GM12878 (cell line): ENCODE measurements at regions not wholly inside any gene's neighbourhood (a gene's known extent, or its start where the extent isn't known, plus 50 kb on each side); places are given as distances from the start of the nearest gene placed in this dataset.

Source experiments
- ATAC-seq: fragments of 200-7000 bp; cut with Tn5 transposase; 3 replicates; pipeline ENCODE4 v1.9.1; 2020; ENCODE audit warnings: mild to moderate bottlenecking, moderate library complexity
- BruUV-seq: library from RNA; stranded (reverse); fragments of 400-500 nt; replicated peaks from 2 replicates; lab custom pipeline; 2021; lab: Mats Ljungman, UMichigan
- CTCF ChIA-PET: fragments of 300-600 bp; sonication (Branson Sonifier 250); formaldehyde crosslinking; extraction: SDS; loops from one replicate; lab custom pipeline; 2021; ENCODE audit warnings: inconsistent platforms; lab: Yijun Ruan, JAX
- POLR2A ChIA-PET: fragments of 350-600 bp; formaldehyde crosslinking; extraction: SDS; loops from one replicate; lab custom pipeline; 2021; ENCODE audit warnings: inconsistent platforms; lab: Charles Lee
- RAD21 ChIA-PET: fragments of 300-600 bp; sonication (Branson Sonifier 250); formaldehyde crosslinking; loops from one replicate; lab custom pipeline; 2023; ENCODE audit warnings: antibody characterized with exemption; ENCODE audit not compliant: unreplicated experiment; lab: Charles Lee
- SMC1A ChIA-PET: fragments of 300-600 bp; sonication (Branson Sonifier 250); formaldehyde crosslinking; loops from one replicate; lab custom pipeline; 2023; ENCODE audit not compliant: unreplicated experiment, uncharacterized antibody; lab: Charles Lee
- DNase-seq: peaks from one replicate; pipeline ENCODE4 v3.0.0-alpha.2; 2011; ENCODE audit warnings: low read depth, low spot score
- FAIRE-seq: peaks from 3 replicates; lab custom pipeline; 2011; peaks lifted over from hg19 to GRCh38; lab: Jason Lieb, UNC
- H2AFZ ChIP-seq: 2 replicates; pipeline ENCODE4 v1.6.0; 2011; ENCODE audit warnings: low read depth, low read length, control low read depth; ENCODE audit not compliant: control insufficient read depth
- H3K27ac ChIP-seq: 2 replicates; pipeline ENCODE4 v1.5.1; 2011; ENCODE audit warnings: control low read depth; ENCODE audit not compliant: control insufficient read depth, insufficient read depth
- H3K27me3 ChIP-seq, 2 experiments: replicated peaks in 1 of 2; 2 replicates each; pipeline versions ENCODE4 v1.6.0 to v1.6.1; 2011; ENCODE audit warnings: low read length in 1 of 2; ENCODE audit not compliant: control insufficient read depth in 2 of 2, insufficient read depth in 2 of 2
- H3K36me3 ChIP-seq, 2 experiments: 2 replicates each; pipeline ENCODE4 v1.5.1; 2011; ENCODE audit warnings: low read length in 1 of 2; ENCODE audit not compliant: control insufficient read depth in 2 of 2, insufficient read depth in 2 of 2
- H3K4me1 ChIP-seq: 2 replicates; pipeline ENCODE4 v1.6.1; 2011; ENCODE audit warnings: mild to moderate bottlenecking, low read length, moderate library complexity, mixed read lengths; ENCODE audit not compliant: control insufficient read depth, insufficient read depth
- H3K4me2 ChIP-seq: 2 replicates; pipeline ENCODE4 v1.6.0; 2011; ENCODE audit warnings: control low read depth; ENCODE audit not compliant: control insufficient read depth, insufficient read depth
- H3K4me3 ChIP-seq: fragments of 200-600 bp; sonication (generic); 2 replicates; pipeline ENCODE4 v1.5.1; 2016
- H3K79me2 ChIP-seq: 2 replicates; pipeline ENCODE4 v1.6.0; 2011; ENCODE audit warnings: low read length; ENCODE audit not compliant: control insufficient read depth, insufficient read depth
- H3K9ac ChIP-seq: 2 replicates; pipeline ENCODE4 v1.8.0; 2011; ENCODE audit warnings: low read length, control low read depth, mixed read lengths; ENCODE audit not compliant: control insufficient read depth, insufficient read depth
- H3K9me3 ChIP-seq: replicated peaks from 3 replicates; pipeline ENCODE4 v1.5.1; 2011; ENCODE audit warnings: mild to moderate bottlenecking, low read length; ENCODE audit not compliant: control insufficient read depth, insufficient read depth
- H4K20me1 ChIP-seq: 2 replicates; pipeline ENCODE4 v1.6.0; 2011; ENCODE audit not compliant: control insufficient read depth, insufficient read depth
- WGBS: methylation state at CpG from one replicate; pipeline ENCODE4 v1.1.6; 2016; ENCODE audit warnings: low lambda C conversion rate; ENCODE audit not compliant: insufficient replicate concordance, insufficient coverage; ENCODE audit errors: missing lambda C conversion rate; 5-methylcytosine and 5-hydroxymethylcytosine counted together
- in situ Hi-C: fragments of 300-500 bp; cut with MboI; formaldehyde crosslinking; loops from 9 replicates; pipeline ENCODE4 v1.14.3; 2018; ENCODE audit warnings: mixed read lengths
- intact Hi-C: fragments of 100-400 bp; cut with micrococcal nuclease; formaldehyde crosslinking; loops from one replicate; pipeline ENCODE4 v1.14.2; 2022; ENCODE audit not compliant: unreplicated experiment
- TF ChIP-seq, protein P1 (sequence below): IDR thresholded peaks from 2 replicates; pipeline ENCODE4 v1.6.1; 2011; ENCODE audit warnings: borderline replicate concordance, low read depth, mild to moderate bottlenecking, moderate library complexity, low read length; ENCODE audit not compliant: insufficient read depth, poor library complexity, severe bottlenecking
- TF ChIP-seq, protein P2 (sequence below): fragments of 450-650 bp; IDR thresholded peaks from 2 replicates; pipeline ENCODE4 v1.6.1; 2016; ENCODE audit warnings: mild to moderate bottlenecking

DNA sequence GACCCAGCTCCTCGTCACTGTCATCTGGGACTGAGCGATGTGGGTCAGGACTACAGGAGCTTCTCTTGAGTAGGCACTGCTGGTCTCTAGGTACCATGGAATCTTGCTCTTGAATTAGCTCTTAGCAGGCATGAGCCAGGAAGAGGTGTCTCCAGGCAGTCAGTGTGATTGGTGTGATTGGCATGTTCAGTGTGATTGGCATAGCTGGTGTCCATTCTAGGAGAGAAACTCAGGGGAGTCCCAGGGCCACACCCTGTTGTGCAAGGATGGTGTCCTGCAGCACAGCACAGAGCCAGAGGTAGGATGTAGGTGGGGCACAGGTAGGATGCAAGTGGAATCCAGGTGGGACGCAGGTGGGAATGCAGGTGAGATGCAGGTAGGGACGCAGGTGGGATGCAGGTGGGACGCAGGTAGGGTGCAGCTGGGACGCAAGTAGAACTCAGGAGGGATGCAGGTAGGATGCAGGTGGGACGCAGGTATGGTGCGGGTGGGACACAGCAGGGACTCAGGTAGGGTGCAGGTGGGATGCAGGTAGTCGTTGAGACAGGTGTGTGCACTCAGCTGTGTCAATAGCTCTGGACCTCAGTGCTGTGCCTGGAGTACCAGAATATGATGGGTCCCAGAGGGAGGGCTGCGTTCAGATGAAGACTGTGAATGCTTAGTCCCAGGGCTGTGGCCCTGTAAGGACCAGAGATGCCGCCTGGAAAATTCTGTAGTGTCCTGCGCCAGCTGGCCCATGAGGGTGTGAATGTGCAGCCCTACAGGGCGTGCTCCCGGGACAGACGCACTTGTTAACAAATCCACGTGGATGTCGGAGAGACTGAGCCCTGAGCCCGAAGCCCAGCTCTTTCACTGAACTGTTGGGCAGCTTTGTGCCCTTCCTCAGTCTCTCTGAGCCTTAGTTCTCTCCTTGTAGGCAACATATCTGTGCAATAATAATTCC is 248.2 kb upstream of the PITRM1 start:
- ChIA-PET RAD21 (no interaction called here), CTCF (interaction anchor here (0.6 kb wide), 1 partner anchor 1234 kb away, joined by 4 read pairs; no protein-coding TSS in a partner anchor), POLR2A (no interaction called here), SMC1A (interaction anchor here (0.6 kb wide), 1 partner anchor 159 kb away, joined by 3 read pairs; no protein-coding TSS in a partner anchor)
- intact Hi-C loops (no loop called here), in situ Hi-C loops (no loop called here)
- Histone ChIP-seq H3K27ac (no peak overlapping the region), H4K20me1 (no peaks in the 10 kb centered on the region), H3K4me3 (no peak overlapping the region), H3K4me1 (no peaks in the 10 kb centered on the region), H3K36me3 (no peaks in the 10 kb centered on the region), H3K9me3 (no peaks in the 10 kb centered on the region), H3K9ac (no peak overlapping the region), H2AFZ (no peak overlapping the region), H3K79me2 (no peaks in the 10 kb centered on the region), H3K27me3 (no peaks in the 10 kb centered on the region; a peak in 1 of 4 replicates), H3K4me2 (no peak overlapping the region)
- DNase-seq (no peak), ATAC-seq (no peak), FAIRE-seq (no peak)
- TF ChIP-seq, protein P1, sequence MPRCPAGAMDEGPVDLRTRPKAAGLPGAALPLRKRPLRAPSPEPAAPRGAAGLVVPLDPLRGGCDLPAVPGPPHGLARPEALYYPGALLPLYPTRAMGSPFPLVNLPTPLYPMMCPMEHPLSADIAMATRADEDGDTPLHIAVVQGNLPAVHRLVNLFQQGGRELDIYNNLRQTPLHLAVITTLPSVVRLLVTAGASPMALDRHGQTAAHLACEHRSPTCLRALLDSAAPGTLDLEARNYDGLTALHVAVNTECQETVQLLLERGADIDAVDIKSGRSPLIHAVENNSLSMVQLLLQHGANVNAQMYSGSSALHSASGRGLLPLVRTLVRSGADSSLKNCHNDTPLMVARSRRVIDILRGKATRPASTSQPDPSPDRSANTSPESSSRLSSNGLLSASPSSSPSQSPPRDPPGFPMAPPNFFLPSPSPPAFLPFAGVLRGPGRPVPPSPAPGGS: no peak
- TF ChIP-seq, protein P2, sequence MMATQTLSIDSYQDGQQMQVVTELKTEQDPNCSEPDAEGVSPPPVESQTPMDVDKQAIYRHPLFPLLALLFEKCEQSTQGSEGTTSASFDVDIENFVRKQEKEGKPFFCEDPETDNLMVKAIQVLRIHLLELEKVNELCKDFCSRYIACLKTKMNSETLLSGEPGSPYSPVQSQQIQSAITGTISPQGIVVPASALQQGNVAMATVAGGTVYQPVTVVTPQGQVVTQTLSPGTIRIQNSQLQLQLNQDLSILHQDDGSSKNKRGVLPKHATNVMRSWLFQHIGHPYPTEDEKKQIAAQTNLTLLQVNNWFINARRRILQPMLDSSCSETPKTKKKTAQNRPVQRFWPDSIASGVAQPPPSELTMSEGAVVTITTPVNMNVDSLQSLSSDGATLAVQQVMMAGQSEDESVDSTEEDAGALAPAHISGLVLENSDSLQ: peak; percentile 54; the same call in 1 of the 2 replicates
- WGBS: 38% methylated on average over 17 of the region's 18 CpGs
- no TSS peak for BruUV-seq
